ENCODE measurements at regions not wholly inside any gene's neighbourhood (a gene's known extent, or its start where the extent isn't known, plus 50 kb on each side); places are given as distances from the start of the nearest gene placed in this dataset.

DNA sequence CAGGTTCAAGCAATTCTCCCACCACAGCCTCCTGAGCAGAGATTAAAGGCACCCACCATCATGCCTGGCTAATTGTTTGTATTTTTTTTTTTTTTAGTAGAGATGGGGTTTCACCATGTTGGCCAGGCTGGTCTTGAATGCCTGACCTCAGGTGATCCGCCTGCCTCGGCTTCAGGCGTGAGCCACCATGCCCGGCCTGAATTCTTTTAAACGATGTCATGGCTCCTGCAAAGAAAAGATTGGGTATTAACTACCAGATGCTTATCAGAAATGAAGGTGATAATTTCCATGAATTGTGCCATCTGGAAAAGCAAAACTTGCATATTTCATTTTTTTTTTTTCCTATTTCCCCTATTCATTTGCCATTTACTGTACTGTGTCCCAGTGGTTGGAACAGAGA is 195.7 kb upstream of the IGFBP7 start:
- TF ChIP-seq, protein P1, sequence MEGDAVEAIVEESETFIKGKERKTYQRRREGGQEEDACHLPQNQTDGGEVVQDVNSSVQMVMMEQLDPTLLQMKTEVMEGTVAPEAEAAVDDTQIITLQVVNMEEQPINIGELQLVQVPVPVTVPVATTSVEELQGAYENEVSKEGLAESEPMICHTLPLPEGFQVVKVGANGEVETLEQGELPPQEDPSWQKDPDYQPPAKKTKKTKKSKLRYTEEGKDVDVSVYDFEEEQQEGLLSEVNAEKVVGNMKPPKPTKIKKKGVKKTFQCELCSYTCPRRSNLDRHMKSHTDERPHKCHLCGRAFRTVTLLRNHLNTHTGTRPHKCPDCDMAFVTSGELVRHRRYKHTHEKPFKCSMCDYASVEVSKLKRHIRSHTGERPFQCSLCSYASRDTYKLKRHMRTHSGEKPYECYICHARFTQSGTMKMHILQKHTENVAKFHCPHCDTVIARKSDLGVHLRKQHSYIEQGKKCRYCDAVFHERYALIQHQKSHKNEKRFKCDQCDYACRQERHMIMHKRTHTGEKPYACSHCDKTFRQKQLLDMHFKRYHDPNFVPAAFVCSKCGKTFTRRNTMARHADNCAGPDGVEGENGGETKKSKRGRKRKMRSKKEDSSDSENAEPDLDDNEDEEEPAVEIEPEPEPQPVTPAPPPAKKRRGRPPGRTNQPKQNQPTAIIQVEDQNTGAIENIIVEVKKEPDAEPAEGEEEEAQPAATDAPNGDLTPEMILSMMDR (conservative IDR thresholded peaks at IDR 0.05; ENCODE audit: low read length) = no peak
- TF ChIP-seq EZH2phosphoT487 (IDR thresholded peaks at IDR 0.05; ENCODE audit: borderline replicate concordance, low read depth, low read length) = no peak
